Panc1 (cell line): ENCODE measurements at regions not wholly inside any gene's neighbourhood (a gene's known extent, or its start where the extent isn't known, plus 50 kb on each side); places are given as distances from the start of the nearest gene placed in this dataset.

ENCODE experiments used
- ATAC-seq: fragments of 200-7000 bp; cut with Tn5 transposase; 2 replicates; pipeline ENCODE4 v1.9.1; 2020; ENCODE audit warnings: mild to moderate bottlenecking, moderate library complexity
- BruUV-seq: library from RNA; stranded (reverse); fragments of 400-500 nt; replicated peaks from 2 replicates; lab custom pipeline; 2021; lab: Mats Ljungman, UMichigan
- CTCF ChIA-PET: fragments of 300-600 bp; sonication (Branson Sonifier 250); formaldehyde crosslinking; loops from one replicate; lab custom pipeline; 2022; ENCODE audit warnings: antibody characterized with exemption; lab: Charles Lee
- POLR2A ChIA-PET: fragments of 300-600 bp; sonication (Branson Sonifier 250); formaldehyde crosslinking; loops from one replicate; lab custom pipeline; 2022; ENCODE audit warnings: antibody characterized with exemption; lab: Charles Lee
- DNase-seq: peaks from one replicate; pipeline ENCODE4 v3.0.0-alpha.2; 2010; ENCODE audit warnings: low read depth, low spot score
- H3K27ac ChIP-seq: 2 replicates; pipeline ENCODE4 v1.5.1; 2011; ENCODE audit warnings: mild to moderate bottlenecking, low read length, inconsistent platforms
- H3K27me3 ChIP-seq: fragments of 200-500 bp; sonication (Bioruptor generic); 2 replicates; pipeline ENCODE4 v1.6.0; 2014; ENCODE audit warnings: low read length, inconsistent platforms; ENCODE audit not compliant: control insufficient read depth, insufficient read depth
- H3K36me3 ChIP-seq: fragments of 200-500 bp; sonication (Bioruptor generic); 2 replicates; pipeline ENCODE4 v1.5.1; 2014; ENCODE audit warnings: inconsistent platforms, mild to moderate bottlenecking, low read length, moderate library complexity; ENCODE audit not compliant: control insufficient read depth, insufficient read depth
- H3K4me1 ChIP-seq: 2 replicates; pipeline ENCODE4 v1.5.1; 2011; ENCODE audit warnings: inconsistent platforms, mild to moderate bottlenecking, low read length, moderate library complexity; ENCODE audit not compliant: control insufficient read depth, insufficient read depth
- H3K4me3 ChIP-seq, 2 experiments: 2 replicates each; pipeline ENCODE4 v1.5.1; 2011 to 2012; ENCODE audit warnings: low read depth in 2 of 2, low read length in 2 of 2, mild to moderate bottlenecking in 2 of 2, inconsistent platforms in 1 of 2, moderate library complexity in 1 of 2
- H3K9me3 ChIP-seq: fragments of 200-500 bp; sonication (Bioruptor generic); 2 replicates; pipeline ENCODE4 v1.5.1; 2014; ENCODE audit warnings: low read depth, mild to moderate bottlenecking, inconsistent platforms, low read length, moderate library complexity; ENCODE audit not compliant: control insufficient read depth, insufficient read depth
- POLR2AphosphoS5 ChIP-seq: IDR thresholded peaks from 2 replicates; pipeline ENCODE4 v1.6.1; 2012; ENCODE audit warnings: mild to moderate bottlenecking, low read depth, low read length, moderate library complexity
- SIN3A ChIP-seq: IDR thresholded peaks from 2 replicates; pipeline ENCODE4 v1.6.1; 2012; ENCODE audit warnings: low read depth, mild to moderate bottlenecking, low read length, moderate library complexity, borderline replicate concordance; ENCODE audit not compliant: insufficient read depth
- TCF7L2 ChIP-seq: IDR thresholded peaks from 2 replicates; pipeline ENCODE4 v1.6.1; 2011; ENCODE audit warnings: mild to moderate bottlenecking, low read depth, low read length, inconsistent platforms
- in situ Hi-C: cut with HindIII; loops from 2 replicates; pipeline ENCODE4 v1.10.0; 2016; ENCODE audit warnings: low sequenced_read_pairs, low pct_unique_long_range_greater_than_20kb
- intact Hi-C: fragments of 100-400 bp; cut with micrococcal nuclease; formaldehyde crosslinking; loops from one replicate; pipeline ENCODE4 v1.10.0; 2022; ENCODE audit not compliant: unreplicated experiment
- TF ChIP-seq, protein P1 (sequence below): fragments of 450-650 bp; IDR thresholded peaks from 2 replicates; pipeline ENCODE4 v1.5.1; 2017; ENCODE audit warnings: mild to moderate bottlenecking
- TF ChIP-seq, protein P2 (sequence below), 2 experiments: IDR thresholded peaks; 2 replicates each; pipeline ENCODE4 v1.6.1; 2011 to 2012; ENCODE audit warnings: low read depth in 2 of 2, control low read depth in 1 of 2, low read length in 1 of 2, mild to moderate bottlenecking in 1 of 2, moderate library complexity in 1 of 2; ENCODE audit not compliant: insufficient read depth in 1 of 2

DNA sequence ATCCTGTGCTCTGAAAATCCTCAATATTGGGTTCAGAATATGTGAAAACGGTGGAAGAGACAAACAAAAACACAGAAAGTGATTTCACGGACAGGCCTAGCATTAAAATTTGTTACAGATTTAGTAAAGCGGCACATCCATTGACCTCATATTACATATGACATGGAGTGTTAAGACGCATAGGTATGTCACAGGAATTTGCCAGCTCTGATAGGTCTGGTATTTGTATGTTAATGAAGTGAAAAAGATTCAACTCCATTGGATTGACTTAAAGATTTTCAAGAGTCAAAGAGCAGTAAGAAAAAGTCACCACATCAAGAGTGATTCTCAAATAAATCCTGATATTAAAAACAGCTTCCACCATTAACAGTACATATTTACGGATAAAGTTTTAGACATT is 396.5 kb upstream of the SEMA6A start:
- Histone ChIP-seq H3K27ac (no peak overlapping the region), H3K9me3 (no peaks in the 10 kb centered on the region), H3K27me3 (no peaks in the 10 kb centered on the region), H3K4me1 (no peaks in the 10 kb centered on the region), H3K36me3 (no peaks in the 10 kb centered on the region), H3K4me3 (no peak overlapping the region)
- in situ Hi-C loops (no loop called here), intact Hi-C loops (no loop called here)
- ChIA-PET CTCF (no interaction called here), POLR2A (no interaction called here)
- TF ChIP-seq, protein P1, sequence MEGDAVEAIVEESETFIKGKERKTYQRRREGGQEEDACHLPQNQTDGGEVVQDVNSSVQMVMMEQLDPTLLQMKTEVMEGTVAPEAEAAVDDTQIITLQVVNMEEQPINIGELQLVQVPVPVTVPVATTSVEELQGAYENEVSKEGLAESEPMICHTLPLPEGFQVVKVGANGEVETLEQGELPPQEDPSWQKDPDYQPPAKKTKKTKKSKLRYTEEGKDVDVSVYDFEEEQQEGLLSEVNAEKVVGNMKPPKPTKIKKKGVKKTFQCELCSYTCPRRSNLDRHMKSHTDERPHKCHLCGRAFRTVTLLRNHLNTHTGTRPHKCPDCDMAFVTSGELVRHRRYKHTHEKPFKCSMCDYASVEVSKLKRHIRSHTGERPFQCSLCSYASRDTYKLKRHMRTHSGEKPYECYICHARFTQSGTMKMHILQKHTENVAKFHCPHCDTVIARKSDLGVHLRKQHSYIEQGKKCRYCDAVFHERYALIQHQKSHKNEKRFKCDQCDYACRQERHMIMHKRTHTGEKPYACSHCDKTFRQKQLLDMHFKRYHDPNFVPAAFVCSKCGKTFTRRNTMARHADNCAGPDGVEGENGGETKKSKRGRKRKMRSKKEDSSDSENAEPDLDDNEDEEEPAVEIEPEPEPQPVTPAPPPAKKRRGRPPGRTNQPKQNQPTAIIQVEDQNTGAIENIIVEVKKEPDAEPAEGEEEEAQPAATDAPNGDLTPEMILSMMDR = no peak
- no peak for ATAC-seq
- DNase-seq = no peak
- no TSS peak for BruUV-seq

- intact Hi-C loops = no loop called here
- ChIA-PET POLR2A (no interaction called here), CTCF (no interaction called here)
- no peaks in the 10 kb centered on the region for H3K4me1 ChIP-seq
- H3K27ac ChIP-seq = no peak overlapping the region
- BruUV-seq = no TSS peak
- TF ChIP-seq TCF7L2 = no peak
- TF ChIP-seq SIN3A = no peak
- H3K9me3 ChIP-seq = no peaks in the 10 kb centered on the region
- ATAC-seq (no peak), DNase-seq (no peak)
- H3K36me3 ChIP-seq = no peaks in the 10 kb centered on the region
- no peak overlapping the region for H3K4me3 ChIP-seq
- in situ Hi-C loops = no loop called here
- no peaks in the 10 kb centered on the region for H3K27me3 ChIP-seq
These were observed 395.7 kb upstream of the SEMA6A start for GRCh38 chr5:116970318-116970717.

- intact Hi-C loops = no loop called here
- H3K27me3 ChIP-seq = no peaks in the 10 kb centered on the region
- ATAC-seq (no peak), DNase-seq (no peak)
- H3K27ac ChIP-seq = no peak overlapping the region
- ChIA-PET CTCF (no interaction called here), POLR2A (no interaction called here)
- no peak overlapping the region for H3K4me3 ChIP-seq
- H3K4me1 ChIP-seq = no peaks in the 10 kb centered on the region
- no TSS peak for BruUV-seq
- H3K36me3 ChIP-seq = no peaks in the 10 kb centered on the region
- in situ Hi-C loops = no loop called here
- H3K9me3 ChIP-seq = no peaks in the 10 kb centered on the region
- TF ChIP-seq POLR2AphosphoS5 (no peak), TCF7L2 (no peak), SIN3A (no peak)
- TF ChIP-seq, protein P1 = no peak
- TF ChIP-seq, protein P2, sequence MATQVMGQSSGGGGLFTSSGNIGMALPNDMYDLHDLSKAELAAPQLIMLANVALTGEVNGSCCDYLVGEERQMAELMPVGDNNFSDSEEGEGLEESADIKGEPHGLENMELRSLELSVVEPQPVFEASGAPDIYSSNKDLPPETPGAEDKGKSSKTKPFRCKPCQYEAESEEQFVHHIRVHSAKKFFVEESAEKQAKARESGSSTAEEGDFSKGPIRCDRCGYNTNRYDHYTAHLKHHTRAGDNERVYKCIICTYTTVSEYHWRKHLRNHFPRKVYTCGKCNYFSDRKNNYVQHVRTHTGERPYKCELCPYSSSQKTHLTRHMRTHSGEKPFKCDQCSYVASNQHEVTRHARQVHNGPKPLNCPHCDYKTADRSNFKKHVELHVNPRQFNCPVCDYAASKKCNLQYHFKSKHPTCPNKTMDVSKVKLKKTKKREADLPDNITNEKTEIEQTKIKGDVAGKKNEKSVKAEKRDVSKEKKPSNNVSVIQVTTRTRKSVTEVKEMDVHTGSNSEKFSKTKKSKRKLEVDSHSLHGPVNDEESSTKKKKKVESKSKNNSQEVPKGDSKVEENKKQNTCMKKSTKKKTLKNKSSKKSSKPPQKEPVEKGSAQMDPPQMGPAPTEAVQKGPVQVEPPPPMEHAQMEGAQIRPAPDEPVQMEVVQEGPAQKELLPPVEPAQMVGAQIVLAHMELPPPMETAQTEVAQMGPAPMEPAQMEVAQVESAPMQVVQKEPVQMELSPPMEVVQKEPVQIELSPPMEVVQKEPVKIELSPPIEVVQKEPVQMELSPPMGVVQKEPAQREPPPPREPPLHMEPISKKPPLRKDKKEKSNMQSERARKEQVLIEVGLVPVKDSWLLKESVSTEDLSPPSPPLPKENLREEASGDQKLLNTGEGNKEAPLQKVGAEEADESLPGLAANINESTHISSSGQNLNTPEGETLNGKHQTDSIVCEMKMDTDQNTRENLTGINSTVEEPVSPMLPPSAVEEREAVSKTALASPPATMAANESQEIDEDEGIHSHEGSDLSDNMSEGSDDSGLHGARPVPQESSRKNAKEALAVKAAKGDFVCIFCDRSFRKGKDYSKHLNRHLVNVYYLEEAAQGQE (IDR thresholded peaks at IDR 0.05; ENCODE audit: insufficient read depth in 1 of 2, low read depth in 2 of 2, low read length in 1 of 2) = no peak
These were observed 389.8 kb upstream of the SEMA6A start for GRCh38 chr5:116964438-116964837.
